HG03159 (cell line): ENCODE measurements at regions not wholly inside any gene's neighbourhood (a gene's known extent, or its start where the extent isn't known, plus 50 kb on each side); places are given as distances from the start of the nearest gene placed in this dataset.

Source experiments
- ATAC-seq: cut with Tn5 transposase; IDR thresholded peaks from one replicate; pipeline ENCODE4 v1.9.1; 2021; ENCODE audit warnings: mild to moderate bottlenecking, moderate library complexity; ENCODE audit not compliant: unreplicated experiment

- no peak for ATAC-seq
Measured at GRCh38 chr18:78830826-78831225, 148.8 kb upstream of the SALL3 start.

DNA sequence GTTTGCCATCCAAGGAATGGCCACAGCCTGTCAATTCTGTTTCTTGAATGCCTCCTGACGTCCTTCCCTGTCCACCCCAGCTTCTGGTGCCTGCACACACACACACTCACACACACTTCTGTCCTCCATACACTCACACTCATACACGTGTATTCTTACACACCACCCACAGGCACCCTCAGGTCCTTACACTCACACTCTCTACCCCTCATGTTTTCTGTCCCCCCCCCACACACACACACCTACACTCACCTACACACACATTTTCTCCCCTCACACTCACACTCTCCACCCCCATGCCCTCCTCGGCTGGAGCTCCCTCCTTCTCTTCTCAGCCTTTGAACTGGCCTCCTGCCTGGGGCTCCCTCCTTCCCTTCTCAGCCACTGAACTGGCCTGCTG is 148.0 kb upstream of the SALL3 start:
- ATAC-seq: no peak

- no peak for ATAC-seq
Measured at GRCh38 chr18:78833833-78834232, 145.8 kb upstream of the SALL3 start.

GRCh38 chr18:78836838-78837237 is 142.8 kb upstream of the SALL3 start:
- no peak for ATAC-seq

GRCh38 chr18:78837754-78838153 is 141.9 kb upstream of the SALL3 start:
- ATAC-seq: no peak

DNA sequence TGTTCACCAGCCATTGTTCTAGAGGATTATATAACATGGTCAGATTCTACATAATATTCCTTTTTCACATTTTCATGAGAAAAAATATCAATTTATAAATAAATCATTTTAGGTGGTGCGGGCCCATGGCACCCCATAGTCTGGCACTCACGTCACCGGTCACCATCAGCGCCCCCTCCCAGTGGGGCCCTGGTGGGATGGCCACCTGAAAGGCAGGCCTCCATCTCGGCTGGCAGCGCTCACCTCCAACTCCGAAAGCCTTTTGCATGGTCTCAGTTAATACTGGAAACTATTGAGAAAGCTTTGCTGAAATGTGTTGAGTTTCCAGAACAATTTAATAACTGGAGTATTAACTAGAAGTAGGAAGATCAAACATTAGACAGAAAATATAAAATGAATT is 141.4 kb upstream of the SALL3 start:
- no peak for ATAC-seq

DNA sequence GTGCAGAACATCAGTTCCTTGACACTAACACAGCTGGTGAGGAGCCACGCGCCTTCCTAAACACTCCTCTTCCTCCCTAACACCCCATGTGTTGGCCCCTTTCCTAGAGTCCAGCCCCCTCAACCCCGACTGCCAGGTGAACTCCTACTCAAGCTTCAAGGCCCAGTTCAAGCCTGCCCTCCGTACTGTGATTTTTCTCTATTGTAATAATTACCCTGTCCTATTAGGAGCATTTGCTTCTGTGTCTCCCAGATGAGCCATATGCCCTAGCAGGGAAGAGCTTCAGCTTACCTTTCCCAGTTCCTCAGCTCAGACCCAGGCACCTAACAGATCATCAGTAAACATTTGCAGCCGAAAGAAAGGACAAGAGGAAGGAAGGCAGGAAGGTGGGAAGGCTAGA is 130.6 kb upstream of the SALL3 start:
- no peak for ATAC-seq

DNA sequence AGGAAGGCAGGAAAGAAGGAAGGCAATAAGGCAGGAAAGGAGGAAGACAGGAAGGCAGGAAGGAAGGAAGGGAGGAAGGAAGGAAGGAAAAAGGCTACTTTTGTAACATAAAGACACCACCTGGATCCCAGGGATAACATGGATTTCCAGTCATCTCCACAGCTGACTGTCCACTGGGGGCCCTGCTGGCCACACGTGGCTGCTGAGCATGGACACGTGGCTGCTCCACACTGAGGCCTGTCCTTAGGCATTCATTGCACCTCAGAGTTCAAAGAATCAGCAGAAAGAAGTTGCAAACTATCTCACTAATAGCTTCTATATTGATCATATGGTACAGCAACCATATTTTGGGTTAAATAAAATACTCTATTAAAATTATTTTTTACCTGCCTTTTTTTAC is 130.2 kb upstream of the SALL3 start:
- ATAC-seq: no peak

- no peak for ATAC-seq
Measured at GRCh38 chr18:78853341-78853740, 126.3 kb upstream of the SALL3 start.

- ATAC-seq: no peak
Measured at GRCh38 chr18:78855188-78855587, 124.4 kb upstream of the SALL3 start.

DNA sequence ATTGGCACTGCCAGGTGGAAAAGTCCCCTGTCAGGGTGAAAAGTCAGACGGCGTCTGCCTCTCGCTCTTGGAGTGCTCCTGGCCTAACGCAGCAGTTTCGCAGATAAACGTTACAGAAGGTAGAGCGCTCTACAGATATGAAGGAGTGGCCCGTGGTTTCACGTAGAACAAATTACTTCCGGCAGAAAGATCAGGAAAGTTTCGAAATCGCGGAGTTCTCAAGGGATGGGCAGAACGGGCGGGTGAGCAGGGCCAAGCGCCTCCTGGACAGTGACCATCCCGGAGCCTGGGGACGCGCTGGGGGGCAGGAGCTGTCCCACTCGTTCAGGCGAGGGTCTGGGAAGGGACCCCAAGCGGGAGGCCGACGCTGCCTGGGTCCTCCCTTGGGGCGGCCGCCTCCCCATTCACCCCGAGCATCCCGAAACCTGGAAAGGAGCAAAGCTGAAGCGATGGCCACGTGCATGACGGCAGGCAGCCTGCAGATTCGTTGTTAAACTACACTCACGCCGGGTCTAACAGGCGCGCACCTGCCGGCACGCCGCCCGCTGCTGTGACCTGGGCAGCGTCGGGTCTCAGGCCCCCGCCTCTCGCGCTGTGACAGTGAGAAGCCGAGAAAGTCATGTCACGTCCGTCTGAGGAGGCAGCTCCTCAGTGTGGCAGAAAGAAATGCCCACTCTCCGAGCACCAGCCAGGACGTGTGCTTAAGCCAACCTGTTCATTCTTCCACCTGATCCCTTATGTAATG is 122.9 kb upstream of the SALL3 start:
- ATAC-seq: no peak

GRCh38 chr18:78857314-78858150 is 122.1 kb upstream of the SALL3 start:
- no peak for ATAC-seq

DNA sequence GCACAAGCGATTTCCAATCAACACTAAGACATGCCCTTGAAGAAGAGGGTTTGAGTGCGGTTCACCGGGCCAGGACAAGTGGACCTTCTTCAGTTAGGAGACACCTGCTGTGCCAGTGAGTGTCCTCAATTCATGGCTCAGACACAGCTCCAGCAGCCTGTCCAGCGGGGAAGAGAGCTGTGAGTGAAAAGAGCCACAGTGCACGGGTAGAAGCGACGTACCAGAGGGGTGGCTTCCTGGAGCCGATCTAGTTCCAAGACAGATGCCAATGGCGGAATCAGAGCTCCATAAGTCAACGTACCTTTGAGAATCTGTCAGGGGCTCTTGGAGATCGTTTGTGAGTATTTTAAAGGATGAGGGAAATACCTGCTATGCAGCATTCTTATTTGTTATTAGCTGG is 119.9 kb upstream of the SALL3 start:
- no peak for ATAC-seq

DNA sequence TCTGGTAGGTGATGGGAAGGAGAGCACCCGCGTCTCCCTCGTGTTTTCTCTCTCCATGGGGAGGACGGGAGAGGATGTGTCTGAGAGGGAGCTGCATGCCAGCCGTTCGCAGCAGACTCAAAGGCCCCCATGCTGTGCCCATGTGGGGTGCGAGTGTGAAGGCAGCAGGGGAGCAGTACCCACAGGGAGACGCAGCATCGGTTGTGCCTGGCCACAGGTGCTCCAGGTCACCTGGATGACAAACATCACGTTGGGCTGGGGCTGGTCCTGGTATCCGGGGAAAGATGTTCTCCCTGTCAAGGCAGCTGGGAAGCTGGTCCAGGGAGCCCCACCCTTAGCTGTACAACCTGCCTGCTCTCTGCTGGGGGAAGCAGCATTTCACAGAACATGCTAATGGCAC is 119.5 kb upstream of the SALL3 start:
- no peak for ATAC-seq

DNA sequence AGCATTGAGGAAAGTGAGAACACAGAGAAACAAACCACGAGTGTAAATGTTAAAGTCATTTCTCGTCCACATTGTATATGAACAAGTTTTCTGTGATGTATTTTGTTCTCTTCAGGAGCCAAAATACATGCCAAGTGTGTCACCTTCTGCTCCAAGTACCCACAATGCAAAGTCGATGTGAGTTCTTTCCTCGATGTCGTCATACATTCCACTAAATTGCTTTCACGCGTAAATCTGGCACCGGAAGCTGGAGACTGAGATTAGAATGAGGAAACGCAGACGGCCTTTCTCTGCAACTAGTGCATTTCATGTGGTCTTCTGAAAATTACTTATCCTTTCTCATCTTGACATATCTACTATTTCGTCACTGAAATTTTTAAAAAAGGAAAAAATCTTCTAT is 118.5 kb upstream of the SALL3 start:
- ATAC-seq: no peak

DNA sequence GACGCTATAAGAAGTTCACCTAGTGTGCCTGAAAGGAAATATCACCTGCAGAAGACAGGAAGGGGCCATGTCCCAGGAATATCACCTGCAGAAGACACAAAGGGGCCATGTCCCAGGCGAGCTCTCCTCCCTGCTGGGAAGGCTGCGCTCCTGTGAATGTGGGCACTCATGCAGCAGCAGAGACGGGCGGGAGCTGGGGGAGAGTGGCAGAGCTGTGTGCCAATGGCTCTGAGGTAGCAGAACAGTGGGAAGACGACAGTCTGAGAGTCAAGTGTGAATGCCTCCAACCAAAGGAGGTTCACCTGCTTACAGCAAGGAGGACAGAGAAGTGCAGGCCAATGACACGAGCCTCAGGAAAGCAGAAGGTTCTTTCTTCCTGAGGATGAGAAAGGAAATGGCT is 117.9 kb upstream of the SALL3 start:
- no peak for ATAC-seq

DNA sequence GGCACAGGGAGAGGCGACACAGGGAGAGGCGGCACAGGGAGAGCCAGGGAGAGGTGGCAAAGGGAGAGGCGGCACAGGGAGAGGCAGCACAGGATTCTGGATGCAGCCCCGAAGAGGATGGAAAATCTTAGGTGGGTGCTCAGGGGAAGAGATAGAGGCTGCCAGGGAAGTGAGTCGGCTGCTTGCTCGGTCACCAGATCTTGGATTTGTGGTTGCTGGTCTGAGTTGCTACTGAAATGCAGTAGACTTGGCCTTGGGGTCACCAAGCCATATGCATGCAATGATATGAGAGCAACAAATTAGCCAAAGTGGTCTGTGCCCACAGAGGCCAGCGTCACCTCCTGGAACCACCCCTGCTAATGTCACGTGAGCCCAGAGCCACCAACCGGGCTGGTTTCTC is 117.2 kb upstream of the SALL3 start:
- no peak for ATAC-seq

- ATAC-seq: no peak
Measured at GRCh38 chr18:78865056-78865598, 114.5 kb upstream of the SALL3 start.

DNA sequence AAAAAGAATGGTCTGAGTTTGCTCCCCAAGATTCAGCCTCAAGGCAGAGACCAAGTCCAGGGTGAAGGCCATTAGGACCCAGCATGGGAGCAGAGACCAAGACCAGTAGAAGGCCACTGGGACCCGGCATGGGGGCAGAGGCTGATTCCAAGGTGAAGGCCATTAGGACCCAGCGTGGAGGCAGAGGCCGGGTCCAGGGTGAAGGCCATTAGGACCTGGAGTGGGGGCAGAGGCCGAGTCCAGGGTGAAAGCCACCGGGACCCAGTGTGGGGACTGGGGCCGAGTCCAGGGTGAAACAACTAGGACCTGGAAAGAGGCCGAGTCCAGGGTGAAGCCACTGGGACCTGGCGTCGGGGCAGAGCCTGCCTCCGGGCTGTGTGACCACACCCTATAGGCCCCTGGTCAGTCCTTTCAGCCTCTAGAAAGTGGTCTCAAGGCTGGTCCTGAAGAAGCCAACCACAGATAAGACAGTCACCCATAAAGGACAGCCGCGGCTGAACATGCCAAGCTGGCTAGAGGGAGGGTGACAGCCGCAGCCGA is 113.8 kb upstream of the SALL3 start:
- no peak for ATAC-seq

GRCh38 chr18:78867131-78867530 is 112.5 kb upstream of the SALL3 start:
- ATAC-seq: no peak

DNA sequence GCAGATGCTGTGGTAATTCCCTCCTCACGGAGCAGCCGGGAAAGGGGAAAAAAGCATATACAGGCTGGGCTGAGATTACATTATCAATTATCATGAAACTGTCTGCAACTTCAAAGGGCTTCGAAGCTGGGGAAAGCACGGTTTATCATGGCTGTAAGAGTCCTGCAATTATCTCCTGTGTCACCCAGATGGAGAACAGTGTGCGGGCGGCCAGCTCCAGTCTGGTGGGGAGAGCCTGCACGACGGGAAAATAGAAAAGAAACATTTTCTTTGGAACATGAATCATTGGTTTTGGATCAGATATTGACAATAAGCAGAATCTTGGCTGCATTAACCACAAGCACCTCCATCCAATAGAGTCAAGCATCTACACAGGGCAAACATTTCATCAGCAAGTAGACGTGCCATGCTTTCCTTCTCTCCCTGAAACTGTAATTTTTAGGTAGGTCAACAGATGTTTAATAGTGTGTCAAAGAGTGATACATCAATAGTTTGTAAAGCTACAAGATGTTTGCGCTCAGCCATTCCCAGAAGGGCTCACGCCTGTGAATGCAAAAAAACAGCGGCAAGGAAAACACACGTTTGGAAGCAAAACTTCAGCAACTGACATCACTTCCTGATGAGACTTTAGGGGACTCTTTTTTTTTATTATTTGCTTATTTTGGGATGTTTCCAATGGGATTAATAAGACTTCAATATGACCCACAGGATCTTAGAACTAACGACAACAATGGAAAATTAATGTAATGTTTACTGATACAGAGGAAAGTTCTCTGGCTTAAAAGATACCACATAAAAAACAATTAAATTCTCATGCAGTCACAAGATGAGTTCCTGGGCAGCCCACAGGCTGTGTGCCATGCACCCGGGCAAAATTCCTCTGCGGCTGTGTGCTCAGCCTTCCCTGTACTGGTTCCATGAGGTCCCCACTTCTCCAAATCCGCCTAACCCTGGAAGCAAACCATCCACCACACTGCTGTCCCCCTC is 111.0 kb upstream of the SALL3 start:
- no peak for ATAC-seq
